GM21619 (cell line): ENCODE measurements at regions not wholly inside any gene's neighbourhood (a gene's known extent, or its start where the extent isn't known, plus 50 kb on each side); places are given as distances from the start of the nearest gene placed in this dataset.
"Not testable (repeated sequence)": the region's sequence is repeated elsewhere in the genome, so short reads cannot be mapped to it uniquely, and the experiment has no call there.

Source experiments
- ATAC-seq: cut with Tn5 transposase; IDR thresholded peaks from one replicate; pipeline ENCODE4 v1.9.1; 2021; ENCODE audit not compliant: unreplicated experiment

GRCh38 chr16:65827231-65827630, 539.3 kb upstream of the CDH5 start:
- ATAC-seq, result no peak

GRCh38 chr16:65825191-65825856, 541.2 kb upstream of the CDH5 start:
- no peak for ATAC-seq

GRCh38 chr16:65822148-65822547, 544.3 kb upstream of the CDH5 start:
- no peak for ATAC-seq

GRCh38 chr16:65819136-65819898, 547.2 kb upstream of the CDH5 start:
- no peak for ATAC-seq

GRCh38 chr16:65817799-65818198, 548.7 kb upstream of the CDH5 start:
- ATAC-seq, result no peak

- no peak for ATAC-seq
Observed at GRCh38 chr16:65817066-65817465, 549.4 kb upstream of the CDH5 start.

GRCh38 chr16:65816556-65816955, 549.9 kb upstream of the CDH5 start:
- no peak for ATAC-seq

- no peak for ATAC-seq
Observed at GRCh38 chr16:65815707-65816106, 550.8 kb upstream of the CDH5 start.

- not testable (repeated sequence) for ATAC-seq
Observed at GRCh38 chr16:65813879-65814278, 552.6 kb upstream of the CDH5 start.

GRCh38 chr16:65809627-65810026, 556.9 kb upstream of the CDH5 start:
- ATAC-seq, result no peak

- no peak for ATAC-seq
Observed at GRCh38 chr16:65808790-65809189, 557.7 kb upstream of the CDH5 start.

GRCh38 chr16:65807858-65808257, 558.6 kb upstream of the CDH5 start:
- ATAC-seq, result no peak

GRCh38 chr16:65805704-65806103, 560.8 kb upstream of the CDH5 start:
- not testable (repeated sequence) for ATAC-seq

- no peak for ATAC-seq
Observed at GRCh38 chr16:65796481-65796880, 570.0 kb upstream of the CDH5 start.

- no peak for ATAC-seq
Observed at GRCh38 chr16:65794973-65795372, 571.5 kb upstream of the CDH5 start.

GRCh38 chr16:65793781-65794180, 572.7 kb upstream of the CDH5 start:
- no peak for ATAC-seq

GRCh38 chr16:65790768-65791167, 575.7 kb upstream of the CDH5 start:
- no peak for ATAC-seq

GRCh38 chr16:65789161-65789945, 577.1 kb upstream of the CDH5 start:
- ATAC-seq, result no peak

- ATAC-seq, result no peak
Observed at GRCh38 chr16:65788434-65789140, 577.9 kb upstream of the CDH5 start.

- ATAC-seq, result no peak
Observed at GRCh38 chr16:65787921-65788320, 578.6 kb upstream of the CDH5 start.

GRCh38 chr16:65786916-65787315, 579.6 kb upstream of the CDH5 start:
- ATAC-seq, result no peak
